NCI-H2196 (cell line): ENCODE measurements at regions not wholly inside any gene's neighbourhood (a gene's known extent, or its start where the extent isn't known, plus 50 kb on each side); places are given as distances from the start of the nearest gene placed in this dataset.
"Not testable (repeated sequence)": the region's sequence is repeated elsewhere in the genome, so short reads cannot be mapped to it uniquely, and the experiment has no call there.

Experiments
- DNase-seq: peaks from one replicate; lab custom pipeline; 2025; ENCODE audit not compliant: unreplicated experiment; lab: John Stamatoyannopoulos, UW

DNA sequence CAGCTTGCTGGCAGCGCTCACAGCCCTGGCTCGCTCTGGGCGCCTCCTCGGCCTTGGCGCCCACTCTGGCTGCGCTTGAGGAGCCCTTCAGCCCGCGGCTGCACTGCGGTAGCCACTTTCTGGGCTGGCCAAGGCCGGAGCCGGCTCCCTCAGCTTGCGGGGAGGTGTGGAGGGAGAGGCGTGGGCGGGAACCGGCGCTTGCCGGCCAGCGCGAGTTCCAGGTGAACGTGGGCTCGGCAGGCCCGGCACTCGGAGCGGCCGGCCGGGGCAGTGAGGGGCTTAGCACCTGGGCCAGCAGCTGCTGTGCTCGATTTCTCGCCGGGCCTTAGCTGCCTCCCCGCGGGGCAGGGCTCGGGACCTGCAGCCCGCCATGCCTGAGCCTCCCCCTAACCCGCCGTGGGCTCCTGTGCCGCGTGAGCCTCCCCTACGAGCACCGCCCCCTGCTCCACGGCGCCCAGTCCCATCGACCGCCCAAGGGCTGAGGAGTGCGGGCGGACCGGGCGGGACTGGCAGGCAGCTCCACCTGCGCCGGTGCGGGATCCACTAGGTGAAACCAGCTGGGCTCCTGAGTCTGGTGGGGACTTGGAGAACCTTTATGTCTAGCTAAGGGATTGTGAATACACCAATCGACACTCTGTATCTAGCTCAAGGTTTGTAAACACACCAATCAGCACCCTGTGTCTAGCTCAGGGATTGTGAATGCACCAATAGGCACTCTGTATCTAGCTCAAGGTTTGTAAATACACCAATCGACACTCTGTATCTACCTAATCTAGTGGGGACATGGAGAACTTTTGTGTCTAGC is 1090.1 kb upstream of the TMPRSS15 start:
- DNase-seq = not testable (repeated sequence)

- DNase-seq = no peak
Measured at GRCh38 chr21:19501115-19501514, 1097.5 kb upstream of the TMPRSS15 start.

DNA sequence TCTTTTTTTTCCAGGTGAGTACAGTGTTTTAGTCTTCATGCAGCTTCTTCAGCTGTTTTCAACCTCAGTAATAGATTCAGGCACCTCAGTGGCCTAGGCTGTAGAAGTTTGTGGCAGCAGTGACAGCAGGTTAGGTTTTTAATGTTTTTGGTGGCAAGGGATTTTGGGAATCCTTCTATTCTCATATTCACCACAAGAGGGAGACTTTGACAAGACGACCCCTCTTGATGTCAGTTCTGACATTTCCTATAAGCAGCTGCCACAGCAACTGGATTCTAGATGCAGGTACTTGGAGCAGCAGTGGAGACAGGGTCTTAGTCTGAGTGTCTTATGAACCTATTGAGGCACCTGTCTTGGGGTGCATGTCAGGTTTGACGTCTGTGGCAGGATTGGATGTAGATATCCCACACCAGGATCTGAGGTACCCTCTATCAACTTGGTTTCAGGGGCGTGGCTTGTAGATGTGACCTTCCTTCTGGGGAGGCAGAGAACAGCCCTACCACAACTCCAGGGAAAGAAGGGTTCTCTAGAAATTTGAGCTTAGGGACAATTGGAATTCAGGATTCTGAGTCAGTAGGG is 1104.2 kb upstream of the TMPRSS15 start:
- peak; percentile 6 for DNase-seq

DNA sequence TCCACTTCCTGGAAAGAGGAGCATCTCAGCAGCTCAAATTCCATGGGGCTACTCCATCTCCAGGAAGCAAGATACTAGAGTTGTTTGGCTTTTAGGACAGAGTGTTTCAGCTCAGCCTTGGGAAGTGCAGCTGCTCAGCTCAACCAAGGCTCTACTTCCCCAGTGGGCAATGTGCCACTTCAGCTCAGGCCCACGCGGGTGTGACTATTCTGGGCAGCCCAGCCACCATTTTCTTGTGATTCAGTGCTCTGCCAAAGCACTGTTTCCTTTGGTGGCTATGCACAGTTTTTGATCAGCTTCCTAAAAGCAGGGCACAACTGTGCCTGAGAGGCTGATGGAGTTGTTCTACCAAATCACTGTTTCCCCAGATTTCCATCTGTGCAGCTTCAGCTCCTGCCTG is 1104.9 kb upstream of the TMPRSS15 start:
- DNase-seq = no peak

- no peak for DNase-seq
Measured at GRCh38 chr21:19508844-19509243, 1105.3 kb upstream of the TMPRSS15 start.

DNA sequence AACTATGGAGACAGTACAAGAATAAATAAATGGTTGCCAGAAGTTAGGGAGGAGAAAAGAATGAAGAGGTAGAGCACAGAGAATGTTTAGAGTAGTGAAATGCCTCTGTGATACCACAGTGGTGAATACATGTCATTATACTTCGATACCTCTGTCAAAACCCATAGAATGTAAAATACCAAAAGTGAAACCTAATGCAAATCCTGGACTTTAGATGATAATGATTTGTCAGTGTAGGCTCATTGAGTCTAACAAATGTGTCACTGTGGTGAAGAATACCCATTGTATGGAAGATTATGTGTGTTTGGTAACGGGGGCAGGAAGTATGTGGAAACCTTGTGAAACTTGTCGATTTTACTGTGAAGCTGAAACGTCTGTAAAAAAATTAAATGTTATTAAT is 1106.5 kb upstream of the TMPRSS15 start:
- DNase-seq = no peak

- no peak for DNase-seq
Measured at GRCh38 chr21:19510653-19511052, 1107.1 kb upstream of the TMPRSS15 start.

- no peak for DNase-seq
Measured at GRCh38 chr21:19522381-19522780, 1118.8 kb upstream of the TMPRSS15 start.

DNA sequence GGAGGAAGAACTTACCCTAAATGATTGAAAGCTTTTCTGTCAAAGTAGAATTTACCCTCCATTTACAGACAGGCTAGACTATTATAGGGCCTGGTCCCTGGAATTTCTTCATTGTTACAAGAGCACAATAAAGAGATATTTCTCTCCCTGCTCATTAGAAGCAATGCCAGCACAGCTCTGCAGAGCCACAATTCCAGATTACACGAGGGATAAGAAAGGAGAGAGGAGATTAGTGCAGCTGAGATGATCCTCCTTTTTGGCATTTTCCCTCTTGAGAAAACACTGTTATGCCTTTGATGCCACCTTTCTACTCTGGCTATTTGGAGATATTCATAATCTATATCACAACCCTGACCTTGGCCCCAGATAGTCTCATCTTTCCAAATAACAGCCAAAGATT is 1119.5 kb upstream of the TMPRSS15 start:
- DNase-seq = no peak

DNA sequence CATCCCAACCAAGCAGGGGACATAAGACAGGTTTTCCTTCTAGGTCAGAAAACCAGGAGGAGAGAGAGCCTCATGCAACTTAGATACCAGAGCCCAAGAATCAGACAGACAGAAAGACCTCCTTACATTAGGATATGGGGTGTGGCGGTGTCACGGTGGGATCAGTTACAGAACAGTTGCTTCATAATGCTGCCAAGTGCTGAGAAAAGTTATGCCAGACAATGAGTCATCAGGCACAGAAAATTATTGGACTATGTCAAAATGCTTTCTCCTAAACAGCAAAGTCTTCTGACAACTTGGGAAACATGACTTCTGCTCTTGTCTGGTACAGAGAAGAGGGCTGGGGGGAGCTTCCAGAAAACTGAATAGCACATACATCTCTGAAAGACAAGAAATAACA is 1120.2 kb upstream of the TMPRSS15 start:
- DNase-seq = no peak

- no peak for DNase-seq
Measured at GRCh38 chr21:19529031-19529430, 1125.4 kb upstream of the TMPRSS15 start.

- DNase-seq = no peak
Measured at GRCh38 chr21:19535356-19535755, 1131.8 kb upstream of the TMPRSS15 start.

GRCh38 chr21:19537116-19537515 is 1133.5 kb upstream of the TMPRSS15 start:
- DNase-seq = no peak

DNA sequence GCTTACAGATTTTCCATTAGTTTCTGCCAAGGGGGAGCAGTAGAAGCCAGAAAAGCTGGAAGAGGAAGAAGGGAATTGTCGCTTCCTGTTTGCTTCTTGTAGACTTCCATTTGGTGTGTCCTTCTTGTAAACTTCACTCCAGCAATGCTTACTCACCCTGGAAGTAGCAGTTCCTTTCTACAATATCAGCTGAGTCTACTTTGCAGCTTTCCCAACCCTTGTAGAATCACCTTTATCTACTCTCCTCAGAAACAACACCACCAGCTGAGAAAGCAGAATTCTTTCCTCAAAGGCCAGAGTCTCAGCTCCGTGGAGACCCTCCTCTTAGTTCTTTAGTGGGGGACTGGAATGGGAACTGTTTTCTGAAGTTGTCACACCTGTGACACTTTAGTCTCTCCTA is 1136.7 kb upstream of the TMPRSS15 start:
- DNase-seq = no peak

DNA sequence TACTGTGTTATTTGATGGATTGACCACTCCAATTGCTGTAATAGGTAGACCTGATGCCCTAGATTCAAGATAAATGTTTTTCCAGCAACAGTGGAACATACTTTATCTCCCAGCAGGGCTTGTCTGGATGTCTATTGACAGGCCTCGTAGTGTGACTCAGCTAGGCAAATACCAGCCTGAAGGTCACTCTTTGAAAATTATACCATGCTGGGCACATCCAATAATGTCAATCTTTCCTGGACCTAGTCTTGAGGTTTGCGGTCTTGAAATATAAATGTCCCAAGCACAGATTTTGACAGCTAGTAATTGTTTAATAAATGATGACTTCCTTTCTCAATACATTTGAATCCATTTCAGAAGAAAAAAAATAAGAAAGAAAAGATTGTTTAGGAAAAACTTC is 1138.0 kb upstream of the TMPRSS15 start:
- no peak for DNase-seq

DNA sequence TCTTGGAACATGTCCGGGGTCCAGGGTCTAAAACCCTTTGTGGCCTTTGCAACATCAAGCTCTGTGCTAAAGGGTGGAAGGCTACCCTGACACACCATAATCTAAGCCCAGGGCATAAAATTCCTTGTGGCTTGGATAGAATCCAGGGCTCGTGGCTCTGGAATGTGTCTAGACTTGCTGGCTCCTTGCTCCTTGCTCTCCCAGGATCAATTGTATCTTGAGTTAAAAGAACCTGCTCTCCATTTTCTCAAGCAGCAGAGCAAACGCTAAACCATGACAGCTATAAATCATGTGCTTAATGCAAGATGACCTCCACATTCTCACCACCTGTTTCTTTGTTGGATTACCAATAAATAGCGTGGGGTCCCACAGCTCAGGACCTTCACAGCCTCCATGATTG is 1140.9 kb upstream of the TMPRSS15 start:
- not testable (repeated sequence) for DNase-seq

- DNase-seq = no peak
Measured at GRCh38 chr21:19547951-19548840, 1144.6 kb upstream of the TMPRSS15 start.

DNA sequence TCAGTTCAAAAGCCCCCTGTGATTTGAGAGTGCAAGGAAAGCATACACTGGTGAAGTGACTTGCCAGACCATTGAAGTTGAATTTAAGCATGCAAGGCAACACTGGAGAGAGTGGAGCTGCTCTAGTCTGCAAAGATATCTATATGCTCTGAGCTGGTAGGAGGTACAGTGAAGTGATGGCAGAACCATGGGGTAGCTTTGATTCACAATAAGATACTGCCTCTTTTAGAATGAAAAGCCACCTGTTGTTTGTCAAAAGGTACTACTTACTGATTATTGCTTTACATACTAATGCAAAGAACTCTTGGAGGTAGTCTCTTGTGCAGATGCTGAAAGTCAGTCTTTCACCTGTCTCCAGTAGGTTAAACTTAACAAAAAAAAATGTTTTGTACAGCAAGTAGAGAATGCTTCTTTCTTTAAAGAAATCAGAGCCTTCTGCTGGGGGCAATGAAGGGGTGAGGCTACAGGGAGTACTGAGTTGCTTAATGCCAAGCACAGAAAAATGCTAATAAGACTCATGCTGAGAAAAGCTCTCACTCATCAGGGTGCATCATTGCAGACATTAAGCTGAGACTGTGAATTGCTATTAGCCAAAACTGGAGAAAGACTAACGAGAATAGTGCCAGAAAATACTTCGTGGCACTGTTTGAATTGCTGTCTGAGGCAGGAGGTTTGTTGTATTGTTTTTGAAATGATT is 1150.5 kb upstream of the TMPRSS15 start:
- no peak for DNase-seq

- DNase-seq = no peak
Measured at GRCh38 chr21:19557046-19557445, 1153.5 kb upstream of the TMPRSS15 start.

DNA sequence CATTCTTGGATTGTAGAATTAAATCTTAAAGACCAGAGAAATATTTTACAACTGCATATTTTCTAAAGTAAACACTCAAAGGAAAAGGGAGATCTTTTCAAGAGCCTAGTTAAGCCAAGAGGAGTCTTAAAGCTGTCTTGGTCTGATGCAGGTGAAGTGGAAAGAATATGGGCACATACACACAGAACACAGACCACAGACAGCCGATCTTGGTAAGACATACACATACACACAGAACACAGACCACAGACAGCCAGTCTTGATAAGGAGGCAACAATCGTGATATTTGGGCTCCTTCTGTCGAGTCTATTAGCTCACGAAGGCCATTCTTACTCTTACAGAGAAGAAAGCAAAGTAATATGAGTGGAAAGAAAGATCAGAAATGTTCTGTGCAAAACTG is 1153.9 kb upstream of the TMPRSS15 start:
- no peak for DNase-seq

- no peak for DNase-seq
Measured at GRCh38 chr21:19565587-19565986, 1162.0 kb upstream of the TMPRSS15 start.
